H9 (cell line): ENCODE measurements at regions not wholly inside any gene's neighbourhood (a gene's known extent, or its start where the extent isn't known, plus 50 kb on each side); places are given as distances from the start of the nearest gene placed in this dataset.

Experiments used
- DNase-seq: peaks from one replicate; pipeline ENCODE4 v3.0.0-alpha.2; 2017
- H2AFZ ChIP-seq: one replicate; pipeline ENCODE4 v1.6.1; 2013; ENCODE audit warnings: mild to moderate bottlenecking, low read length, control low read depth, moderate library complexity
- H2AK5ac ChIP-seq: 2 replicates; pipeline ENCODE4 v1.6.1; 2013; ENCODE audit warnings: low read length, control low read depth, mixed read lengths; ENCODE audit not compliant: insufficient read length
- H2BK120ac ChIP-seq: one replicate; pipeline ENCODE4 v1.6.1; 2013; ENCODE audit warnings: low read depth, mild to moderate bottlenecking, low read length, control low read depth, inconsistent platforms; ENCODE audit not compliant: poor library complexity, severe bottlenecking
- H2BK12ac ChIP-seq: 2 replicates; pipeline ENCODE4 v1.6.1; 2013; ENCODE audit warnings: low read length, control low read depth, mixed read lengths, low read depth; ENCODE audit not compliant: insufficient read length
- H2BK15ac ChIP-seq: 2 replicates; pipeline ENCODE4 v1.6.1; 2013; ENCODE audit warnings: low read depth, low read length, control low read depth
- H2BK20ac ChIP-seq: one replicate; pipeline ENCODE4 v1.6.1; 2013; ENCODE audit warnings: low read depth, mild to moderate bottlenecking, low read length, control low read depth, inconsistent platforms; ENCODE audit not compliant: poor library complexity, severe bottlenecking
- H2BK5ac ChIP-seq: 2 replicates; pipeline ENCODE4 v1.6.1; 2013; ENCODE audit warnings: low read length, control low read depth, mixed read lengths; ENCODE audit not compliant: insufficient read length
- H3K14ac ChIP-seq: 2 replicates; pipeline ENCODE4 v1.6.1; 2013; ENCODE audit warnings: low read length, control low read depth; ENCODE audit not compliant: insufficient read depth
- H3K18ac ChIP-seq: 2 replicates; pipeline ENCODE4 v1.6.1; 2013; ENCODE audit warnings: low read depth, mild to moderate bottlenecking, mixed read lengths, low read length, control low read depth; ENCODE audit not compliant: insufficient read length
- H3K23ac ChIP-seq: 2 replicates; pipeline ENCODE4 v1.6.1; 2013; ENCODE audit warnings: low read length, control low read depth, mixed read lengths, low read depth; ENCODE audit not compliant: insufficient read length
- H3K23me2 ChIP-seq: 2 replicates; pipeline ENCODE4 v1.6.1; 2013; ENCODE audit warnings: low read depth, mild to moderate bottlenecking, mixed read lengths, low read length, control low read depth; ENCODE audit not compliant: insufficient read length, poor library complexity, severe bottlenecking
- H3K27ac ChIP-seq: 2 replicates; pipeline ENCODE4 v1.5.1; 2013; ENCODE audit warnings: low read length, control low read depth, mixed read lengths, low read depth; ENCODE audit not compliant: insufficient read length
- H3K27me3 ChIP-seq: 2 replicates; pipeline ENCODE4 v1.6.1; 2013; ENCODE audit warnings: low read length, control low read depth, inconsistent platforms; ENCODE audit not compliant: insufficient read depth
- H3K4ac ChIP-seq: 2 replicates; pipeline ENCODE4 v1.6.1; 2013; ENCODE audit warnings: low read depth, mild to moderate bottlenecking, control low read depth, inconsistent platforms, low read length, moderate library complexity
- H3K4me1 ChIP-seq: 2 replicates; pipeline ENCODE4 v1.6.1; 2013; ENCODE audit warnings: low read length, control low read depth, inconsistent platforms; ENCODE audit not compliant: insufficient read depth
- H3K4me2 ChIP-seq: 2 replicates; pipeline ENCODE4 v1.6.1; 2013; ENCODE audit warnings: low read length, control low read depth, mixed read lengths; ENCODE audit not compliant: insufficient read length, insufficient read depth
- H3K56ac ChIP-seq: 2 replicates; pipeline ENCODE4 v1.6.1; 2013; ENCODE audit warnings: low read depth, mild to moderate bottlenecking, mixed read lengths, low read length, control low read depth; ENCODE audit not compliant: insufficient read length
- H3K79me1 ChIP-seq: 2 replicates; pipeline ENCODE4 v1.6.1; 2013; ENCODE audit warnings: low read depth, mild to moderate bottlenecking, moderate library complexity, low read length, control low read depth, inconsistent platforms; ENCODE audit not compliant: insufficient read depth, poor library complexity, severe bottlenecking
- H3K79me2 ChIP-seq: 2 replicates; pipeline ENCODE4 v1.6.1; 2013; ENCODE audit warnings: low read length, control low read depth, inconsistent platforms; ENCODE audit not compliant: insufficient read depth
- H3K9ac ChIP-seq: 2 replicates; pipeline ENCODE4 v1.6.1; 2013; ENCODE audit warnings: low read length, control low read depth, mixed read lengths; ENCODE audit not compliant: insufficient read length; ENCODE audit errors: extremely low read depth
- H3K9me3 ChIP-seq: one replicate; pipeline ENCODE4 v1.6.1; 2013; ENCODE audit warnings: low read depth, low read length, inconsistent platforms; ENCODE audit not compliant: control insufficient read depth
- H3T11ph ChIP-seq: one replicate; pipeline ENCODE4 v1.6.1; 2013; ENCODE audit warnings: mild to moderate bottlenecking, low read length, control low read depth, inconsistent platforms
- H4K20me1 ChIP-seq: one replicate; pipeline ENCODE4 v1.6.1; 2013; ENCODE audit not compliant: control insufficient read depth, insufficient read length, insufficient read depth
- H4K5ac ChIP-seq: 2 replicates; pipeline ENCODE4 v1.6.1; 2013; ENCODE audit warnings: low read depth, mild to moderate bottlenecking, mixed read lengths, low read length, control low read depth; ENCODE audit not compliant: insufficient read length
- H4K8ac ChIP-seq: replicated peaks from 2 replicates; pipeline ENCODE4 v1.6.1; 2013; ENCODE audit warnings: low read length, control low read depth, mixed read lengths, low read depth; ENCODE audit not compliant: insufficient read length
- H4K91ac ChIP-seq: 2 replicates; pipeline ENCODE4 v1.6.1; 2013; ENCODE audit warnings: low read depth, mild to moderate bottlenecking, moderate library complexity, mixed read lengths, low read length, control low read depth; ENCODE audit not compliant: insufficient read length
- H3K27ac Mint-ChIP-seq, 3 experiments: 2 replicates in 2 of 3; 3 replicates in 1 of 3; pipeline ENCODE4 v1.8.0; 2020 to 2021; ENCODE audit warnings: mixed read lengths in 3 of 3, mild to moderate bottlenecking in 1 of 3, moderate library complexity in 1 of 3
- H3K27me3 Mint-ChIP-seq: 2 replicates; pipeline ENCODE4 v1.8.0; 2021; ENCODE audit warnings: low read depth, mild to moderate bottlenecking, moderate library complexity, mixed read lengths
- H3K36me3 Mint-ChIP-seq, 3 experiments: 2 replicates in 2 of 3; 3 replicates in 1 of 3; pipeline ENCODE4 v1.8.0; 2020 to 2021; ENCODE audit warnings: low read depth in 3 of 3, mixed read lengths in 3 of 3; ENCODE audit not compliant: insufficient read depth in 1 of 3
- H3K4me1 Mint-ChIP-seq, 2 experiments: 2 replicates each; pipeline ENCODE4 v1.8.0; 2020; ENCODE audit warnings: mixed read lengths in 2 of 2
- H3K4me3 Mint-ChIP-seq, 2 experiments: 2 replicates in 1 of 2; 3 replicates in 1 of 2; pipeline ENCODE4 v1.8.0; 2020 to 2021; ENCODE audit warnings: mild to moderate bottlenecking in 2 of 2, mixed read lengths in 2 of 2, moderate library complexity in 1 of 2
- H3K9me3 Mint-ChIP-seq, 2 experiments: 2 replicates in 1 of 2; 3 replicates in 1 of 2; pipeline ENCODE4 v1.8.0; 2020; ENCODE audit warnings: mild to moderate bottlenecking in 2 of 2, mixed read lengths in 2 of 2, moderate library complexity in 1 of 2
- WGBS: extraction: QIAGEN DNeasy Blood & Tissue Kit; methylation state at CpG from one replicate; pipeline ENCODE4 v1.1.7; 2013; ENCODE audit warnings: missing lambda C conversion rate, low lambda C conversion rate, mixed read lengths; ENCODE audit not compliant: insufficient read length; ENCODE audit errors: extremely low coverage; 5-methylcytosine and 5-hydroxymethylcytosine counted together
- TF ChIP-seq, protein P1 (sequence below): fragments of 200-600 bp; sonication (generic); conservative IDR thresholded peaks from 3 replicates; pipeline ENCODE4 v1.8.0; 2021; ENCODE audit warnings: antibody characterized with exemption, mild to moderate bottlenecking

DNA sequence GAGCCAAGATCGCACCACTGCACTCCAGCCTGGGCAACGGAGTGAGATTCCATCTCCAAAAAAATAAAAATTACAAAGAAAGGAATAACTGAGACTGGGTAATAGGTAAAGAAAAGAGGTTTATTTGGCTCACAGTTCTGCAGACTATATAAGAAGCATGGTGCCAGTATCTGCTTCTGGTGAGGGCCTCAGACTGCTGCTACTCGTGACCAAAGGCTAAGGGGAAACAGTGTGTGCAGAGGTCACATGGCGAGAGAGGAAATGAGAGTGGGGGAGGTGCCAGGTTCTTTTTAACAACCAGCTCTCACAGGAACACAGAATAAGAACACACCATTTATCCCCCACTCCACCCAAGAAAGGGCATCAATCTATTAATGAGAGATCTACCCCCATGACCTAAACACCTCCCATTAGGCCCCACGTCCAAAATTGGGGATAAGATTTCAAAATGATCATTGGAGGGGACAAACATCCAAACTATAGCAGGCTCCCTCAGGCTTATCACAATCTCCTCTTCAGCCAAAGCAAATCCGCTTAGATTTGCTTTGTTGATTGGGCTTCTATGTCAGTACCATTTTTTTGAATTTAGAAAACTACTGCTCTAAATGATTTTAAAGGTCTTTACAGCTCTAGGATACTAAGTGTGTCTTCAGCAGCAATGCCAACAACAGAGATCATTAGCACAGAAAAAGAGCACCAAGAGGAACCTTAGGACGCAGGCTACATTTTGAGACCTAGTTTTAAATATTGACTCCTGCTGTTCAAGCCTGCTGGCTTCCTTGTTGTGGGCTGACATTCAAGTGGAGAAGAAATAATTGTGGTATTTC lies 84.2 kb upstream of the TBL1XR1 start:
- Histone ChIP-seq H3K4me2 (no peak overlapping the region), H3K18ac (no peak overlapping the region), H3K27ac (no peak overlapping the region), H2BK20ac (peak overlapping the region; percentile 27), H4K5ac (no peak overlapping the region), H3K23me2 (no peaks in the 10 kb centered on the region), H2BK120ac (no peak overlapping the region), H3K79me2 (no peaks in the 10 kb centered on the region), H3T11ph (no peak overlapping the region), H4K8ac (no peak overlapping the region), H2BK12ac (no peak overlapping the region), H3K27me3 (no peaks in the 10 kb centered on the region), H4K20me1 (no peaks in the 10 kb centered on the region), H2AK5ac (no peak overlapping the region), H3K9me3 (no peaks in the 10 kb centered on the region), H3K14ac (no peak overlapping the region), H3K23ac (no peak overlapping the region), H3K79me1 (no peaks in the 10 kb centered on the region), H4K91ac (no peak overlapping the region), H2AFZ (no peak overlapping the region), H3K4ac (no peak overlapping the region), H3K56ac (no peak overlapping the region), H2BK5ac (no peak overlapping the region), H3K9ac (no peak overlapping the region), H3K4me1 (peaks cover 5% of the 10 kb centered on the region; the same call in 1 of the 2 replicates), H2BK15ac (no peak overlapping the region)
- H3K27me3 Mint-ChIP-seq: peaks cover 2% of the 10 kb centered on the region
- no peak for DNase-seq
- H3K4me3 Mint-ChIP-seq: peak overlapping the region in 1 of 2 experiments; percentile 58; a peak in 2 of 5 replicates
- H3K4me1 Mint-ChIP-seq: peaks cover 39 to 43% of the 10 kb centered on the region in 2 experiments
- no peaks in the 10 kb centered on the region; a peak in 3 of 5 replicates for H3K9me3 Mint-ChIP-seq
- TF ChIP-seq, protein P1, sequence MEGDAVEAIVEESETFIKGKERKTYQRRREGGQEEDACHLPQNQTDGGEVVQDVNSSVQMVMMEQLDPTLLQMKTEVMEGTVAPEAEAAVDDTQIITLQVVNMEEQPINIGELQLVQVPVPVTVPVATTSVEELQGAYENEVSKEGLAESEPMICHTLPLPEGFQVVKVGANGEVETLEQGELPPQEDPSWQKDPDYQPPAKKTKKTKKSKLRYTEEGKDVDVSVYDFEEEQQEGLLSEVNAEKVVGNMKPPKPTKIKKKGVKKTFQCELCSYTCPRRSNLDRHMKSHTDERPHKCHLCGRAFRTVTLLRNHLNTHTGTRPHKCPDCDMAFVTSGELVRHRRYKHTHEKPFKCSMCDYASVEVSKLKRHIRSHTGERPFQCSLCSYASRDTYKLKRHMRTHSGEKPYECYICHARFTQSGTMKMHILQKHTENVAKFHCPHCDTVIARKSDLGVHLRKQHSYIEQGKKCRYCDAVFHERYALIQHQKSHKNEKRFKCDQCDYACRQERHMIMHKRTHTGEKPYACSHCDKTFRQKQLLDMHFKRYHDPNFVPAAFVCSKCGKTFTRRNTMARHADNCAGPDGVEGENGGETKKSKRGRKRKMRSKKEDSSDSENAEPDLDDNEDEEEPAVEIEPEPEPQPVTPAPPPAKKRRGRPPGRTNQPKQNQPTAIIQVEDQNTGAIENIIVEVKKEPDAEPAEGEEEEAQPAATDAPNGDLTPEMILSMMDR: no peak
- WGBS: no CpG with 5 or more reads among the region's 7 CpGs
- H3K36me3 Mint-ChIP-seq: no peaks in the 10 kb centered on the region; a peak in 1 of 7 replicates
- peak overlapping the region in 1 of 3 experiments; percentile 32; a peak in 1 of 7 replicates for H3K27ac Mint-ChIP-seq
